SKM-1 (cell line): ENCODE measurements at regions not wholly inside any gene's neighbourhood (a gene's known extent, or its start where the extent isn't known, plus 50 kb on each side); places are given as distances from the start of the nearest gene placed in this dataset.

ENCODE experiments used
- DNase-seq: peaks from one replicate; lab custom pipeline; 2025; ENCODE audit not compliant: unreplicated experiment; lab: John Stamatoyannopoulos, UW

- no peak for DNase-seq
These were observed 452.1 kb downstream of the TXNL1 start for GRCh38 chr18:56186319-56186718.

GRCh38 chr18:56185126-56185525 is 453.3 kb downstream of the TXNL1 start:
- DNase-seq: no peak

- DNase-seq: no peak
These were observed 461.6 kb downstream of the TXNL1 start for GRCh38 chr18:56176751-56177150.

GRCh38 chr18:56175330-56176001 is 462.9 kb downstream of the TXNL1 start:
- DNase-seq: no peak

GRCh38 chr18:56173542-56174220 is 464.7 kb downstream of the TXNL1 start:
- DNase-seq: no peak

- DNase-seq: no peak
These were observed 465.9 kb downstream of the TXNL1 start for GRCh38 chr18:56172527-56172926.

- DNase-seq: no peak
These were observed 466.5 kb downstream of the TXNL1 start for GRCh38 chr18:56171848-56172247.

- DNase-seq: no peak
These were observed 470.2 kb downstream of the TXNL1 start for GRCh38 chr18:56168049-56168781.

GRCh38 chr18:56167366-56167765 is 471.0 kb downstream of the TXNL1 start:
- DNase-seq: no peak

- no peak for DNase-seq
These were observed 471.5 kb downstream of the TXNL1 start for GRCh38 chr18:56166914-56167313.

- DNase-seq: no peak
These were observed 472.6 kb downstream of the TXNL1 start for GRCh38 chr18:56165601-56166355.

GRCh38 chr18:56162311-56163265 is 475.8 kb downstream of the TXNL1 start:
- DNase-seq: peak; percentile 17

- no peak for DNase-seq
These were observed 476.7 kb downstream of the TXNL1 start for GRCh38 chr18:56161566-56162260.

- no peak for DNase-seq
These were observed 479.7 kb downstream of the TXNL1 start for GRCh38 chr18:56158676-56159075.

GRCh38 chr18:56157541-56157940 is 480.9 kb downstream of the TXNL1 start:
- DNase-seq: no peak

GRCh38 chr18:56152551-56153310 is 485.7 kb downstream of the TXNL1 start:
- no peak for DNase-seq

- no peak for DNase-seq
These were observed 490.0 kb downstream of the TXNL1 start for GRCh38 chr18:56148373-56148772.

- DNase-seq: no peak
These were observed 491.8 kb downstream of the TXNL1 start for GRCh38 chr18:56146565-56146964.

GRCh38 chr18:56142001-56142400 is 496.4 kb downstream of the TXNL1 start:
- no peak for DNase-seq
